ENCODE measurements at regions not wholly inside any gene's neighbourhood (a gene's known extent, or its start where the extent isn't known, plus 50 kb on each side); places are given as distances from the start of the nearest gene placed in this dataset.

GRCh38 chr12:74292351-74293194, 245.1 kb upstream of the ATXN7L3B start:
- H3K36me3 ChIP-seq (ENCODE audit: control insufficient read depth in 4 of 4, insufficient read depth in 3 of 4, low read depth in 1 of 4, low read length in 3 of 4): no peaks in the 10 kb centered on the region
- no peak for TF ChIP-seq FOXA1 (IDR thresholded peaks at IDR 0.05)
- TF ChIP-seq, protein P1, sequence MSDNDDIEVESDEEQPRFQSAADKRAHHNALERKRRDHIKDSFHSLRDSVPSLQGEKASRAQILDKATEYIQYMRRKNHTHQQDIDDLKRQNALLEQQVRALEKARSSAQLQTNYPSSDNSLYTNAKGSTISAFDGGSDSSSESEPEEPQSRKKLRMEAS (IDR thresholded peaks at IDR 0.05): no peak
- no peak for TF ChIP-seq REST (IDR thresholded peaks at IDR 0.05)
- no peak for TF ChIP-seq SP1 (IDR thresholded peaks at IDR 0.05)
- no peak for TF ChIP-seq YY1 (IDR thresholded peaks at IDR 0.05)
- no peak for TF ChIP-seq RXRA (IDR thresholded peaks at IDR 0.05)
- TF ChIP-seq NR2F2 (IDR thresholded peaks at IDR 0.05): no peak
- no peak for TF ChIP-seq RAD21 (IDR thresholded peaks at IDR 0.05)
- no peak for TF ChIP-seq HNF4A (conservative IDR thresholded peaks at IDR 0.05)
- H3K9me3 ChIP-seq (ENCODE audit: control insufficient read depth in 4 of 4, low read length in 3 of 4): peaks cover 0 to 2% (median 0%) of the 10 kb centered on the region in 4 donors
- H3K9ac ChIP-seq (ENCODE audit: low read depth in 1 of 2, low read length in 2 of 2): no peak overlapping the region
- H3K4me3 ChIP-seq (ENCODE audit: low read depth in 1 of 3, low read length in 3 of 3): no peak overlapping the region
- 87% methylated on average over 30 of the region's 30 CpGs for WGBS
- H3K4me1 ChIP-seq (ENCODE audit: control insufficient read depth in 4 of 4, insufficient read depth in 4 of 4, low read length in 3 of 4): no peaks in the 10 kb centered on the region
- no peak for DNase-seq (ENCODE audit: low spot score)
- no peaks in the 10 kb centered on the region for H3K27me3 ChIP-seq (ENCODE audit: control insufficient read depth in 4 of 4, insufficient read depth in 4 of 4, low read length in 3 of 4)
- no peak overlapping the region for H3K27ac ChIP-seq (ENCODE audit: low read depth in 1 of 2, low read length in 2 of 2)

DNA sequence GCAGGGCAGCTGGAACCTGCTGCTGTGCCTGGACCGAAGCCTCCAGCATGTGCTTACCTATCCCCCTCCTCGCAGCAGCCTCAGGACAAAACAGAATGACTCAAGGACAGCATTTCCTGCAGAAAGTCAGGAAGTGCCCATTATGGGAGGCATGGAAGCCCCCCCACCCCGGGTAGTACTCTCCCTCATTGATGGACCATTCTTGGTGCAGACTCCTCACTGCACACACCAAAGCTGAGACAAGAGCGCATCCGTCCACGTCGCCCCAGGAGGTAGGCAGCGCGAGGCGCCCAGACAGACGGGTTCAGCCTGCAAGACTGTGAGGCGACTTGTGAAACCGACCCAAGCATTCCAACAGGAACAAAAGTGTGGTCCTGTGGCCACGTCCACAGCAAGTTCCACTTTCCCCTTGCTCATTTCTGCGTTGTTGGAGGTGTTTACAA, 243.9 kb upstream of the ATXN7L3B start:
- no peak for DNase-seq (ENCODE audit: low spot score)
- H3K9me3 ChIP-seq (ENCODE audit: control insufficient read depth in 4 of 4, low read length in 3 of 4): peaks cover 0 to 2% (median 0%) of the 10 kb centered on the region in 4 donors
- H3K4me3 ChIP-seq (ENCODE audit: low read depth in 1 of 3, low read length in 3 of 3): no peak overlapping the region
- H3K27ac ChIP-seq (ENCODE audit: low read depth in 1 of 2, low read length in 2 of 2): no peak overlapping the region
- WGBS: 89% methylated on average over 15 of the region's 15 CpGs
- TF ChIP-seq HNF4A (conservative IDR thresholded peaks at IDR 0.05): no peak
- TF ChIP-seq FOXA2 (IDR thresholded peaks at IDR 0.05): no peak
- no peak for TF ChIP-seq EGR1 (IDR thresholded peaks at IDR 0.05; ENCODE audit: low read depth in 2 of 2)
- TF ChIP-seq RAD21 (IDR thresholded peaks at IDR 0.05): no peak
- no peak for TF ChIP-seq TAF1 (conservative IDR thresholded peaks at IDR 0.05)
- no peak for TF ChIP-seq HNF4G (IDR thresholded peaks at IDR 0.05)
- TF ChIP-seq, protein P1 (IDR thresholded peaks at IDR 0.05): no peak
- no peak for TF ChIP-seq CTCF (IDR thresholded peaks at IDR 0.05; ENCODE audit: low read depth, low read length, missing input control)
- TF ChIP-seq FOXA1 (IDR thresholded peaks at IDR 0.05): no peak
- TF ChIP-seq GABPA (IDR thresholded peaks at IDR 0.05 in 1 of 2, conservative IDR thresholded peaks at IDR 0.05 in 1 of 2): no peak
- TF ChIP-seq RXRA (IDR thresholded peaks at IDR 0.05): no peak
- TF ChIP-seq SP1 (IDR thresholded peaks at IDR 0.05): no peak
- TF ChIP-seq ZBTB33 (IDR thresholded peaks at IDR 0.05): no peak
- TF ChIP-seq YY1 (IDR thresholded peaks at IDR 0.05): no peak
- TF ChIP-seq REST (IDR thresholded peaks at IDR 0.05): no peak
- TF ChIP-seq JUND (IDR thresholded peaks at IDR 0.05): no peak
- TF ChIP-seq, protein P2, sequence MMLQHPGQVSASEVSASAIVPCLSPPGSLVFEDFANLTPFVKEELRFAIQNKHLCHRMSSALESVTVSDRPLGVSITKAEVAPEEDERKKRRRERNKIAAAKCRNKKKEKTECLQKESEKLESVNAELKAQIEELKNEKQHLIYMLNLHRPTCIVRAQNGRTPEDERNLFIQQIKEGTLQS (IDR thresholded peaks at IDR 0.05): no peak
- H3K36me3 ChIP-seq (ENCODE audit: control insufficient read depth in 4 of 4, insufficient read depth in 3 of 4, low read depth in 1 of 4, low read length in 3 of 4): no peaks in the 10 kb centered on the region
- H3K27me3 ChIP-seq (ENCODE audit: control insufficient read depth in 4 of 4, insufficient read depth in 4 of 4, low read length in 3 of 4): no peaks in the 10 kb centered on the region
- H3K9ac ChIP-seq (ENCODE audit: low read depth in 1 of 2, low read length in 2 of 2): no peak overlapping the region
- no peaks in the 10 kb centered on the region for H3K4me1 ChIP-seq (ENCODE audit: control insufficient read depth in 4 of 4, insufficient read depth in 4 of 4, low read length in 3 of 4)
